A549 (cell line): ENCODE measurements at regions not wholly inside any gene's neighbourhood (a gene's known extent, or its start where the extent isn't known, plus 50 kb on each side); places are given as distances from the start of the nearest gene placed in this dataset.

Experiments
- CEBPB ChIP-seq, 2 experiments: fragments of >200 bp in 1 of 2; sonication (Bioruptor Twin) in 1 of 2; formaldehyde crosslinking in 1 of 2; IDR thresholded peaks; 2 replicates each; pipeline ENCODE4 v1.6.1; 2012 to 2016
- CTCF ChIP-seq: fragments of >200 bp; sonication (Bioruptor Twin); formaldehyde crosslinking; IDR thresholded peaks from 3 replicates; pipeline ENCODE4 v1.5.1; 2016
- EP300 ChIP-seq, 2 experiments: fragments of >200 bp; sonication (Bioruptor Twin); formaldehyde crosslinking; IDR thresholded peaks; 2 replicates in 1 of 2; 3 replicates in 1 of 2; pipeline ENCODE4 v1.6.1; 2016 to 2017
- ESRRA ChIP-seq: fragments of 150-350 bp; IDR thresholded peaks from 2 replicates; pipeline ENCODE4 v1.6.1; 2014; ENCODE audit warnings: mild to moderate bottlenecking, low read length, borderline replicate concordance
- HOXA7 ChIP-seq: fragments of 250-450 bp; sonication (Bioruptor Pico); IDR thresholded peaks from 2 replicates; pipeline ENCODE4 v1.5.0; 2020; ENCODE audit warnings: mild to moderate bottlenecking, moderate library complexity
- HOXB13 ChIP-seq: fragments of 250-450 bp; sonication (Bioruptor Pico); IDR thresholded peaks from 2 replicates; pipeline ENCODE4 v1.5.0; 2020; ENCODE audit warnings: low read depth, mild to moderate bottlenecking, moderate library complexity
- KDM1A ChIP-seq: fragments of 200-600 bp; sonication (generic); IDR thresholded peaks from 2 replicates; pipeline ENCODE4 v1.6.1; 2016; ENCODE audit warnings: low read depth, mild to moderate bottlenecking
- MAZ ChIP-seq: fragments of 150-350 bp; IDR thresholded peaks from 2 replicates; pipeline ENCODE4 v1.6.1; 2014; ENCODE audit warnings: antibody characterized with exemption, low read depth, low read length, borderline replicate concordance
- PHF8 ChIP-seq: fragments of 200-600 bp; sonication (generic); IDR thresholded peaks from 2 replicates; pipeline ENCODE4 v1.6.1; 2016; ENCODE audit warnings: low read depth, mild to moderate bottlenecking, antibody characterized with exemption, moderate library complexity, borderline replicate concordance
- POLR2A ChIP-seq: IDR thresholded peaks from 2 replicates; pipeline ENCODE4 v1.6.1; 2012; ENCODE audit warnings: mild to moderate bottlenecking, low read length
- REST ChIP-seq: fragments of 200-600 bp; sonication (generic); IDR thresholded peaks from 2 replicates; pipeline ENCODE4 v1.6.1; 2016; ENCODE audit warnings: antibody characterized with exemption, mild to moderate bottlenecking, moderate library complexity
- SMC3 ChIP-seq: fragments of >200 bp; sonication (Bioruptor Twin); formaldehyde crosslinking; IDR thresholded peaks from 3 replicates; pipeline ENCODE4 v1.6.1; 2018; ENCODE audit warnings: inconsistent platforms

- TF ChIP-seq EP300 (IDR thresholded peaks at IDR 0.05) (no peak), HOXA7 (CRISPR knock-in tag) (no peak), KDM1A (no peak), CEBPB (IDR thresholded peaks at IDR 0.05) (no peak), REST (no peak), PHF8 (no peak), POLR2A (no peak), ESRRA (no peak), SMC3 (no peak), CTCF (no peak), HOXB13 (CRISPR knock-in tag) (no peak), MAZ (no peak)
These were observed 67.7 kb downstream of the KATNIP start for GRCh38 chr16:27617665-27618064.
